HT-29 (cell line): ENCODE measurements at regions not wholly inside any gene's neighbourhood (a gene's known extent, or its start where the extent isn't known, plus 50 kb on each side); places are given as distances from the start of the nearest gene placed in this dataset.

Experiments
- DNase-seq: peaks from one replicate; pipeline ENCODE4 v3.0.0-alpha.2; 2015; ENCODE audit warnings: low spot score

- DNase-seq: no peak
These were observed 67.9 kb upstream of the TSLP start for GRCh38 chr5:111003623-111004022.

GRCh38 chr5:111004291-111004690, 67.2 kb upstream of the TSLP start:
- no peak for DNase-seq

DNA sequence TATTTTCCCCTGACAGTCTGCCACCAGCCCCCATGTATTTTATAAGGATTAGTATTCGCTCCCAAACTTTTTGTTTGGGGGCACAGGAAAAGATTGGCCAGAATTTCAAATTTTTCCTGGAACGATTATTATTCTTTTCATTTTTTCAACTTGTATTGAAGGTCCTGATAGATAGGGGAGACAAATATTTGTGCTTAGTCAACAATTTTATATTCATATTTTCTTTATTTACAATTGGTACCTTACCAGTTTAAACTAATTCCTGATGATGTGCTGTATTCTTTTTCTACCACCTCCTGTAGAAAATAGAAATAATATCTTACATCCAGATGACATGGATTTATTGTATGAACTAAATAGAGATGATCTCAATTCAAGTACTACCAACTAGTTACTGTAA, 60.7 kb upstream of the TSLP start:
- no peak for DNase-seq

DNA sequence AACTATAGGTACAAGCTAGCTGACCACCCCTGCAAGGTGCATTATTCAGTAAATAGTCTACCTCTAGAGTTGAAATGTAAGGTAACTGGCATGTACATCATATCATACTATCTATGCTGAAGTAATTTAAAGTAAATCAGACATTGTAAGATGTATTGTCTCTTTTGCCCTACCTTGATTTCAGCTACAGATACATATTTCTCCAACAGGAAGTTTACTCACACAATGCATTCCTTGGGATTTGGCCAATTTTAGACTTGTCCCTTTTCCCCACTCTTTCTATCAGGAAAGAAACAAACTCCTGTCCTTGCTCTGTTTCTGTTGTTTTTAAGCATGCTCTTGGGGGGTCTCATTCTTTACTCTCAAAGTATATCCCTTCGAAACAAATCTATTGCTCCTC, 58.5 kb upstream of the TSLP start:
- peak; percentile 30 for DNase-seq

- DNase-seq: no peak
These were observed 54.7 kb upstream of the TSLP start for GRCh38 chr5:111016801-111017200.

GRCh38 chr5:111017731-111018130, 53.8 kb upstream of the TSLP start:
- DNase-seq: no peak
